BLaER1 treated with 17β-estradiol and CSF1 and Interleukin-3, amounts not matched to agents 10 nM and 100 nM (cell line): ENCODE measurements at regions not wholly inside any gene's neighbourhood (a gene's known extent, or its start where the extent isn't known, plus 50 kb on each side); places are given as distances from the start of the nearest gene placed in this dataset.

Experiments
- H3K27ac ChIP-seq, 11 experiments: shearing (Covaris generic); formaldehyde crosslinking; 2 replicates each; pipeline ENCODE4 v1.8.1; 2022
- H3K27me3 ChIP-seq, 11 experiments: shearing (Covaris generic); formaldehyde crosslinking; 2 replicates each; pipeline ENCODE4 v1.8.1; 2022
- H3K36me3 ChIP-seq, 11 experiments: shearing (Covaris generic); formaldehyde crosslinking; 2 replicates each; pipeline ENCODE4 v1.8.1; 2022
- H3K4me1 ChIP-seq, 10 experiments: shearing (Covaris generic); formaldehyde crosslinking; 2 replicates each; pipeline ENCODE4 v1.8.1; 2022
- H3K4me2 ChIP-seq, 11 experiments: shearing (Covaris generic); formaldehyde crosslinking; 2 replicates each; pipeline ENCODE4 v1.8.1; 2022
- H3K4me3 ChIP-seq, 10 experiments: shearing (Covaris generic); formaldehyde crosslinking; 2 replicates each; pipeline ENCODE4 v1.8.1; 2022
- H3K9ac ChIP-seq, 11 experiments: shearing (Covaris generic); formaldehyde crosslinking; 2 replicates each; pipeline ENCODE4 v1.8.1; 2022
- H3K9me3 ChIP-seq, 11 experiments: shearing (Covaris generic); formaldehyde crosslinking; replicated peaks in 1 of 11; 2 replicates each; pipeline ENCODE4 v1.8.1; 2022
- H4K20me1 ChIP-seq, 11 experiments: shearing (Covaris generic); formaldehyde crosslinking; 2 replicates each; pipeline ENCODE4 v1.8.1; 2022
- Cebpa-rat ChIP-seq, 11 experiments: shearing (Covaris generic); IDR thresholded peaks; 2 replicates each; pipeline ENCODE4 v1.8.1; 2022

GRCh38 chr20:54385746-54386145, 89.6 kb upstream of the DOK5 start:
- H3K4me1 ChIP-seq, result no peaks in the 10 kb centered on the region
- no peak overlapping the region for H3K27ac ChIP-seq
- no peaks in the 10 kb centered on the region for H3K9me3 ChIP-seq
- no peak overlapping the region for H3K9ac ChIP-seq
- no peaks in the 10 kb centered on the region for H4K20me1 ChIP-seq
- H3K36me3 ChIP-seq, result no peaks in the 10 kb centered on the region
- no peaks in the 10 kb centered on the region for H3K27me3 ChIP-seq
- no peak for TF ChIP-seq Cebpa-rat (IDR thresholded peaks at IDR 0.05)
- H3K4me2 ChIP-seq, result no peak overlapping the region
- H3K4me3 ChIP-seq, result no peak overlapping the region

- Histone ChIP-seq H3K4me1 (no peaks in the 10 kb centered on the region), H3K27me3 (no peaks in the 10 kb centered on the region), H3K4me2 (no peak overlapping the region), H3K9me3 (peaks cover 0 to 16% (median 0%) of the 10 kb centered on the region in 11 experiments; a peak in 3 of 22 replicates), H4K20me1 (no peaks in the 10 kb centered on the region), H3K9ac (no peak overlapping the region), H3K4me3 (no peak overlapping the region), H3K36me3 (no peaks in the 10 kb centered on the region), H3K27ac (no peak overlapping the region)
- TF ChIP-seq Cebpa-rat (IDR thresholded peaks at IDR 0.05), result no peak
Measured at GRCh38 chr20:54389596-54390280, 85.7 kb upstream of the DOK5 start.

GRCh38 chr20:54397292-54398140, 77.9 kb upstream of the DOK5 start:
- no peak for TF ChIP-seq Cebpa-rat (IDR thresholded peaks at IDR 0.05)
- Histone ChIP-seq H3K27me3 (no peaks in the 10 kb centered on the region), H3K4me2 (no peak overlapping the region), H3K4me1 (no peaks in the 10 kb centered on the region), H4K20me1 (no peaks in the 10 kb centered on the region), H3K36me3 (no peaks in the 10 kb centered on the region), H3K27ac (no peak overlapping the region), H3K9ac (no peak overlapping the region), H3K9me3 (peaks cover 9 to 21% (median 14%) of the 10 kb centered on the region in 11 experiments; a peak in 21 of 22 replicates), H3K4me3 (no peak overlapping the region)

- no peak overlapping the region for H3K4me3 ChIP-seq
- H3K9me3 ChIP-seq, result peaks cover 8 to 18% (median 14%) of the 10 kb centered on the region in 11 experiments; a peak in 21 of 22 replicates
- no peaks in the 10 kb centered on the region for H3K36me3 ChIP-seq
- no peak overlapping the region for H3K4me2 ChIP-seq
- no peaks in the 10 kb centered on the region for H3K27me3 ChIP-seq
- no peak overlapping the region for H3K27ac ChIP-seq
- no peaks in the 10 kb centered on the region for H3K4me1 ChIP-seq
- H4K20me1 ChIP-seq, result no peaks in the 10 kb centered on the region
- no peak overlapping the region for H3K9ac ChIP-seq
- no peak for TF ChIP-seq Cebpa-rat (IDR thresholded peaks at IDR 0.05)
Measured at GRCh38 chr20:54398814-54399213, 76.6 kb upstream of the DOK5 start.

GRCh38 chr20:54405540-54405939, 69.9 kb upstream of the DOK5 start:
- Histone ChIP-seq H3K27ac (no peak overlapping the region), H3K36me3 (no peaks in the 10 kb centered on the region), H3K9ac (no peak overlapping the region), H3K4me2 (no peak overlapping the region), H4K20me1 (no peaks in the 10 kb centered on the region), H3K4me3 (no peak overlapping the region), H3K4me1 (no peaks in the 10 kb centered on the region), H3K9me3 (peaks cover 0 to 11% (median 0%) of the 10 kb centered on the region in 11 experiments; a peak in 3 of 22 replicates), H3K27me3 (no peaks in the 10 kb centered on the region)
- TF ChIP-seq Cebpa-rat (IDR thresholded peaks at IDR 0.05), result no peak

- H3K4me2 ChIP-seq, result no peak overlapping the region
Measured at GRCh38 chr20:54407459-54407858, 67.9 kb upstream of the DOK5 start.

GRCh38 chr20:54415967-54416366, 59.4 kb upstream of the DOK5 start:
- Histone ChIP-seq H3K4me2 (no peak overlapping the region), H3K36me3 (no peaks in the 10 kb centered on the region), H3K4me3 (no peak overlapping the region), H3K27ac (no peak overlapping the region), H4K20me1 (no peaks in the 10 kb centered on the region), H3K9me3 (no peaks in the 10 kb centered on the region), H3K27me3 (no peaks in the 10 kb centered on the region), H3K9ac (no peak overlapping the region), H3K4me1 (no peaks in the 10 kb centered on the region)
- TF ChIP-seq Cebpa-rat (IDR thresholded peaks at IDR 0.05), result no peak

More at GRCh38 chr20:54407459-54407858, 67.9 kb upstream of the DOK5 start:
- Histone ChIP-seq H3K27me3 (no peaks in the 10 kb centered on the region), H3K9ac (no peak overlapping the region), H3K4me3 (no peak overlapping the region), H3K9me3 (peaks cover 0 to 11% (median 0%) of the 10 kb centered on the region in 11 experiments; a peak in 3 of 22 replicates), H3K4me1 (no peaks in the 10 kb centered on the region), H3K36me3 (no peaks in the 10 kb centered on the region), H3K27ac (no peak overlapping the region), H4K20me1 (no peaks in the 10 kb centered on the region)
- TF ChIP-seq Cebpa-rat (IDR thresholded peaks at IDR 0.05), result no peak

- Histone ChIP-seq H3K9me3 (peaks cover 0 to 5% (median under 1%) of the 10 kb centered on the region in 11 experiments; a peak in 6 of 22 replicates), H3K4me3 (no peak overlapping the region), H3K4me1 (no peaks in the 10 kb centered on the region), H3K27me3 (no peaks in the 10 kb centered on the region), H3K27ac (no peak overlapping the region), H3K36me3 (no peaks in the 10 kb centered on the region), H4K20me1 (no peaks in the 10 kb centered on the region), H3K4me2 (no peak overlapping the region), H3K9ac (no peak overlapping the region)
- no peak for TF ChIP-seq Cebpa-rat (IDR thresholded peaks at IDR 0.05)
Measured at GRCh38 chr20:54416770-54417169, 58.6 kb upstream of the DOK5 start.

GRCh38 chr20:54419531-54419930, 55.9 kb upstream of the DOK5 start:
- H3K9me3 ChIP-seq, result peaks cover 1 to 31% (median 15%) of the 10 kb centered on the region in 11 experiments
- no peak overlapping the region for H3K4me2 ChIP-seq
- no peaks in the 10 kb centered on the region; a peak in 1 of 22 replicates for H3K36me3 ChIP-seq
- no peak overlapping the region for H3K27ac ChIP-seq
- TF ChIP-seq Cebpa-rat (IDR thresholded peaks at IDR 0.05), result no peak
- no peak overlapping the region for H3K9ac ChIP-seq
- H3K4me1 ChIP-seq, result no peaks in the 10 kb centered on the region
- H3K27me3 ChIP-seq, result no peaks in the 10 kb centered on the region
- H4K20me1 ChIP-seq, result no peaks in the 10 kb centered on the region
- H3K4me3 ChIP-seq, result no peak overlapping the region
